Cerebellar cortex (tissue), 1 donor: ENCODE measurements at regions not wholly inside any gene's neighbourhood (a gene's known extent, or its start where the extent isn't known, plus 50 kb on each side); places are given as distances from the start of the nearest gene placed in this dataset.
A peak's percentile ranks its signal among the peaks of the same experiment; 100 is the strongest.

Source experiments
- DNase-seq: peaks from one replicate; pipeline ENCODE4 v3.0.0-alpha.2; 2015; ENCODE audit warnings: low spot score

DNA sequence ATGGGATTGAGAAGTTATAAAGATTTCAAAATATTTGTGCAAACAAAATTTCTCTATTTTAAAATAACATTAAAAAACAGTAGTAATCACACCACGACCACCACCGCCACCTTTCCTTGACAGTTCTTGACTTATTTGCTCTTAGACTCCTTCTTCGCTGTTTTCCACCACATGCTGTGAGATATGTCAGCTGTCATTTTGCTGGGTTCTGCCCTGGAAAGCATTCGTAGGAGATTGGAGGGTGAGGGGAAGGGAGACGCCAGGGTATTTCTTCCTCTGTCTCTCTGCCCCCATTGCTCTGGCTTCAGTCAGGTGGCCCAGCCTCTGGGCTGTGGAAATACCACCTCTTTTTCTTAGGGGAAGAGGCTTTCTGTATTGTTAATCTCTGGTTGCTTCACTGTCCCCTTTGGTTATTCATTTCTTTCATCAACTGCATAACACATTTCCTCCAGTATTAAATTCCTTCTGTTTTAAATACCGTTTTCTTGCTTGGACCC is 186.2 kb downstream of the NEDD1 start:
- no peak for DNase-seq

DNA sequence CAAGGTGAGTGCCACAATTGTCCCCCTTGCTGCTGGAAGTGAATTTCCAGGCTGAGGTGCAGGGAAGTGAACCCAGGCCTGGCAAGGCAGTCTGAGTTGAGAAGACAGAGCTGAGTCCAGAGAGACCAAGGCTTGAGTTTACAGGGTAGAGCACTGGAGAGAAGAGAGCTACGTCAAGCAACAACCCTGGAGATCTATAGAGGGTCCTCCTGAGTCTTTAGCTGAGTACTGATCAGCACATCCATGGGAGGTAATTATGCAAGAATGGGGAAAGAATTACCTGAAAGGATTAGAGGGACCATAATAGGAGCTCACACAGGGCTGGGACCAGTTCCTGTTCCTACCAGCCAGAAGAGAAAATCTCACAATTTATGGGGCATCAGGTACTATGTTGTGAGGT is 190.7 kb downstream of the NEDD1 start:
- DNase-seq = no peak

- no peak for DNase-seq
Measured at GRCh38 chr12:97109441-97109840, 202.4 kb downstream of the NEDD1 start.

- no peak for DNase-seq
Measured at GRCh38 chr12:97112136-97112535, 205.1 kb downstream of the NEDD1 start.

- DNase-seq = no peak
Measured at GRCh38 chr12:97118796-97119375, 211.8 kb downstream of the NEDD1 start.

- no peak for DNase-seq
Measured at GRCh38 chr12:97127061-97127460, 220.0 kb downstream of the NEDD1 start.

- no peak for DNase-seq
Measured at GRCh38 chr12:97131220-97131981, 224.3 kb downstream of the NEDD1 start.

DNA sequence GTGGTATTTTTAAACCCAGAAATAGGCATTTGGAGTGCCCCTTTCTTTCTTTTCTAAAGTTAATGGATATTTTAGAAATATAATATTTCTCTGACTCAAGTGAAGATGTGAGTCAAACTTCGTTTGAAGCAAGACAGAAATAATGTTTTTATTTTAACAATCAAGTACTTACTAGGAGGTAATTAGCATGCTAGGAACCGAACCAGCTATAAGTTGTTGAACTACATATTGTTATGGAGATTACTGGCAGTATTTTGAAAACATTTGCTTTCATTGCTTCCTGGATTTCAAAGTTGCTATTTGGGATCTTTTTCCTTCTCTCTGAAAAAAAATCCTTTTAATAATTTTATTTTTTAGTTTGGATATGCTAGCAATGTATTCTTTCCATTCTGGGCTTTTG is 225.2 kb downstream of the NEDD1 start:
- DNase-seq = no peak

GRCh38 chr12:97134495-97134894 is 227.4 kb downstream of the NEDD1 start:
- DNase-seq = no peak

GRCh38 chr12:97140355-97140754 is 233.3 kb downstream of the NEDD1 start:
- DNase-seq = no peak

DNA sequence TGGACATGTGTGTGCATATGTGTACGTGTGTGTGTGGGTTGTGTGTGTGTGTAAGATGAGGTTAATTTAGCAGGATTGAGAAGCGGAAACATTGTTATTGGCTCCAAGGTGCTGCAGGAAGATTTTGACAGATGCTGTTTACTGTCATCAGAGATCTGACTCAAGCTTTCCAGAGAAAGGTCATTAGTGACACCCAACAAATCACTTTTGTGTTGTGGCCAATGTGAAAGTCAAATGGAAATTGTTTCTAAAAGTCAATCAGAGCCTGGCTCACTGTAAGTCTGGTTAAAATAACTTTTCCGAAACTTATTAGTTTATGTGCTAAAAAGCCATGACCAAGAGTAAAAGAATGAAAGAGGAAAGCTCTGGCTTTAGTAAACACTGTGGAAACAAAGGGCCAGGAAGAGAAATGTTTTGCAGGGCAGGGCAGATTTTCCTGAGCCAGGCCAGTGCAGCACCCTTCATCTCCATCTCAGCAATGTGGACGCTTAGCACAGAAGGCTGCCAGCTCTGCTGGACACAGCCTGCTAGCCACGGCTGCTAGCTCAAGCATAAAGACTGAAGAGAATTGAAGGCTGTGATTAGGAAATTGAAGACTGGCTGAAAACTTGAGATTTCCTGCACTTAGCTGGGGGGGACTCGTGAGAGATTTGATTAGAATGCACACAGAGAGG is 235.8 kb downstream of the NEDD1 start:
- DNase-seq = peak; percentile 5

DNA sequence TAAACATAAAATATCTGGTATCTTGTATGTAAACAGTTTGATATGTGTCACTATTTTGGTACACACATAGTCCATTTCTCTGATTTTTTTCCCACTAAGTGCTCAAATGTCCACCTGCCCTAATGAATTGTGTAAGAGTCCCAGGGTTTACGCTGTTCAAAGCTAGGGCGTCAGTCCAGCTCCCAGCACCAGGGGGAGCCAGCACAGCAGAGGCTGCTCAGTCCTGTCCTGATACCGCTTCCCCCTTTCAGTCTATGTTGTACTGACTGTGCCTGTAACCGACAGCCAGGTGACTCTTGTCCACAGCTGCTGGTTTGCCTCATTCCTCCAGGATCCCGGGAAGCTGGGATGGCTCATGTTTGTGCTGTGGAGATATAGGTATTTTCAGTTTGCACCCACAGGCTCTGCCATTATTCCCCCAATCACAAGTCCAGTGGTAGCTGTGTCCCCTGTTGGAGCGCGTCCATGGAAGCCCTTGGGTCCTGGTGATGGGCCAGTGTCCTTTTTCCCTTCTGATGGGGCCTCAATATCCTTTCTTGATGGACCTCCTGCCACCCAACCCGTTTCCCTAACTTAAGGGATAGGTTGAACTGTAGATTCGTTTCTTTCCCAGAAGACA is 242.0 kb downstream of the NEDD1 start:
- DNase-seq = peak; percentile 41

DNA sequence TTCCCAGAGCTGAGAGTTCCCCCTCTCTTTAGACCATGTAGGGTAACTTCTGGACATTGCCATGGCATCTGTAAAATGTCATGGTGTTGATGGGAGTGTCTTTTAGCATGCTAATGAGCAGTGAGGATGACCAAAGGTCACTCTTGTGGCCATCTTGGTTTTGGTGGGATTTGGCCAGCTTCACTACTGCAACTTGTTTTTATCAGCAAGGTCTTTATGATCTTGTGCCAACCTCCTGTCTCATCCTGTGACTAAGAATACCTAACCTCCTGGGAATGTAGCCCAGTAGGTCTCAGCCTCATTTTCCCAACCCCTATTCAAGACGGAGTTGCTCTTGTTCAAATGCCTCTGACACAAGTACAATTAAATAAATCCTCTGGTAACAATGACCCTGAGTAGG is 244.4 kb downstream of the NEDD1 start:
- DNase-seq = no peak

DNA sequence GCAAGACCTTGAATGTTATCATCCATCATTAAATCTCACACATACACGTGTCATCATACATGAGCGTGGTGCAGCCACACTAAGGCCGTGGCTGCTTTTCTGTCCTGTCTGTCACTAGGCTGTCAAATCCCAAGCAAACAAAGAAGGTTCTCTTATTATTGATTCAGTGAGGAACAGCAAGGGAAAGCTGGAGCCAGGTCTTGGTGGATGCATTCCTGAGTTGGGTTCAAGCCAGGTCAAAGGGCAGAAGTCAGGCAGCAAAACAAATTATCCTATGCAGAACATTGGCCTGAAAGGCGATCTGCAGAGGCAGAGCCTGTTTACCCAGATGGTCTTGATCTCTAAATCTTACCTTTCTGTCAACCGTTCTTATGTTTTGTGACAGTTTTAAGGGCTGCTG is 252.3 kb downstream of the NEDD1 start:
- DNase-seq = peak; percentile 7

GRCh38 chr12:97160277-97160676 is 253.2 kb downstream of the NEDD1 start:
- DNase-seq = no peak

GRCh38 chr12:97162173-97162572 is 255.1 kb downstream of the NEDD1 start:
- DNase-seq = no peak

GRCh38 chr12:97164936-97165335 is 257.9 kb downstream of the NEDD1 start:
- DNase-seq = no peak

DNA sequence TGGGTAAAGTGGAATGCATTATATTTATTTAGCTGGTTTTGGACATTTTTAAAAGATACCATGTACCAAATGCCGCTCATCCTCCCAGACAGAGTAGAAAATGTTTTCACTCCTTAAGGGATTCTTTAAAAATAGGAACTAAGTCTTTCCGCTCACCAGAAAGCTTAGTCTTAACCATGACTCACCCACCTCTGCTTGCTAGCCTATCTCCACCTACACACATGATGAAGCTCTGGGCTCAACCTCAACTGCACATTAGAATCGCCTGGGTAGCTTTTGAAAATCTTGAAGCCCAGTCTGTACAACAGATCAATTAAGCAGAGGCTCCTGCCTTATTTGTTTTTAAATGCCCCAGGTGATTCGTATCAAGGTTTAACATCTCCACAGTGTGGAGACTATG is 260.5 kb downstream of the NEDD1 start:
- no peak for DNase-seq

GRCh38 chr12:97168804-97169203 is 261.7 kb downstream of the NEDD1 start:
- DNase-seq = peak; percentile 67

DNA sequence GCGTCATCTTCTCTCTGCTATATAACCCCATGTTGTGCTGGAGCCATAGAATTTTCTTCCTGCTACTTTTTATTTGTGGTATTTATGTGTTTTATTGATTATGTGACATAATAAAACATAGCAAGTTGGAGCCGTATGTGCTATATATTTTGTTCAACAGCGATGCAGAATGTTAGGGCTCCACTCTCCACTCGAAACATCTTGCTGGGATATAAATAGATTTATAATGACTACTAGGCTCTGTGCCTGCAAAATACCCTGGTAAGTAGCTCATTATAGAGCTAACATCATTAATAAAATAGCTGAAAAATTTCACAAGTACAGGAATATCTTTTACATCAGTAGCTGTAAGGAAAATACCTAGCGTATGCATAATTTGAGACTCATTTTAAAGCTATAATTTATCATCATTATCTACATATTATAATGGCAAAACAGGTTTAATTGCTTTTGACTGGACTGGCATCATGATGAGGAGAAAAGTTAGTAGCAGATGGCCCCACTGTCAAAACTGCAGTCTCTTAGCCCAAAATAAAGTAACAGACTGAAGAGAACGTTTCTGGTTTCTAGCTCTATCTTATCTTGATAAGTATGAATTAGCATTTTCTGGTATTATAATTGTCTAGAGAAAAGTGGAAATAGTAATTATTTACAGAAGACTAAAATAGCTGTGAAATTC is 263.0 kb downstream of the NEDD1 start:
- no peak for DNase-seq

GRCh38 chr12:97173688-97174410 is 266.8 kb downstream of the NEDD1 start:
- no peak for DNase-seq
